ENCODE measurements at regions not wholly inside any gene's neighbourhood (a gene's known extent, or its start where the extent isn't known, plus 50 kb on each side); places are given as distances from the start of the nearest gene placed in this dataset.

DNA sequence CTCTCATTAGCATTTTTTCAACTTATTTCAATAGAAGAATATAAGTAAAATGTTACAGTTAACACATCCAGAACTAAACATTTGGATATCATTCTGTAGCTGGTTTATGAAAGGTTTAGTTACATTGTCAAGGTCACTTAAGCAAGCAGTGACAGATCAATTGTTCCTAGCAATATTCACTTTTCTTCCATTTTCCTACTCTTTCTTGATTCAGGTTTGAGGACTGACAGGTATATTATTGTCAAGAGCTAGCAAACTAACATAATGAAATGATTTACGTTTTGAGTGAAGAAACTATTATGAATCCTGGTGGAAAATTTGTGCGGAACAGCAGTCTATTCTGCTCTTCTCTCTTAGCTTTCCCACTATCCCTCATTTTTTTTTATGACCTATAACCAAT lies 220.4 kb upstream of the ADGRL4 start:
- no peak for ATAC-seq

DNA sequence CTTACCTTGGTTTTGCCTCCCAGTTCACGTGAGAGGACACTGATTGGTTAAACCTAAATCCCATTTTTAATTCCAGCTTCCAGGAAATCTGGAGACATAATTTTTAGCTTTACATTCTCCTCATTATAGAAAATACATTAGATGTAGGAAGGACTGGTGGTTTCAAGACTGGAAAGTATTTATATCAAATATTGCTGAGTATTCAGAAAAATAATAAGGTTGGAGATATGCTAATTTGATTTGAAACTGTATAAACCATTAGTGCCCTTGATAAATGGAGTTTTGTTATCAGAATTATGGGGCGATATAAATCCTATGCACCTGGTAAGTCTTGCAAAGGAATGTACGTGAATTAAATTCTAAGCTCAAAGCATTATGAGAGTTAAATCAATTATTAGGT lies 218.0 kb upstream of the ADGRL4 start:
- TF ChIP-seq POLR2A (IDR thresholded peaks at IDR 0.05) = no peak
- TF ChIP-seq, protein P1, sequence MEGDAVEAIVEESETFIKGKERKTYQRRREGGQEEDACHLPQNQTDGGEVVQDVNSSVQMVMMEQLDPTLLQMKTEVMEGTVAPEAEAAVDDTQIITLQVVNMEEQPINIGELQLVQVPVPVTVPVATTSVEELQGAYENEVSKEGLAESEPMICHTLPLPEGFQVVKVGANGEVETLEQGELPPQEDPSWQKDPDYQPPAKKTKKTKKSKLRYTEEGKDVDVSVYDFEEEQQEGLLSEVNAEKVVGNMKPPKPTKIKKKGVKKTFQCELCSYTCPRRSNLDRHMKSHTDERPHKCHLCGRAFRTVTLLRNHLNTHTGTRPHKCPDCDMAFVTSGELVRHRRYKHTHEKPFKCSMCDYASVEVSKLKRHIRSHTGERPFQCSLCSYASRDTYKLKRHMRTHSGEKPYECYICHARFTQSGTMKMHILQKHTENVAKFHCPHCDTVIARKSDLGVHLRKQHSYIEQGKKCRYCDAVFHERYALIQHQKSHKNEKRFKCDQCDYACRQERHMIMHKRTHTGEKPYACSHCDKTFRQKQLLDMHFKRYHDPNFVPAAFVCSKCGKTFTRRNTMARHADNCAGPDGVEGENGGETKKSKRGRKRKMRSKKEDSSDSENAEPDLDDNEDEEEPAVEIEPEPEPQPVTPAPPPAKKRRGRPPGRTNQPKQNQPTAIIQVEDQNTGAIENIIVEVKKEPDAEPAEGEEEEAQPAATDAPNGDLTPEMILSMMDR (IDR thresholded peaks at IDR 0.05) = no peak
- Histone ChIP-seq H3K4me1 (no peaks in the 10 kb centered on the region), H3K27ac (no peak overlapping the region), H3K4me3 (no peak overlapping the region), H3K9me3 (no peaks in the 10 kb centered on the region), H3K27me3 (no peaks in the 10 kb centered on the region), H3K36me3 (no peaks in the 10 kb centered on the region)
- ATAC-seq = no peak
- intact Hi-C loops (cut with DNase I) = no loop called here
- no peak for DNase-seq
- WGBS (ENCODE audit: insufficient coverage, low coverage, low lambda C conversion rate, missing lambda C conversion rate) = 53% methylated on average over 3 of the region's 3 CpGs

More for the DNA sequence above, 220.4 kb upstream of the ADGRL4 start:
- intact Hi-C loops (cut with DNase I) = no loop called here
- DNase-seq = no peak
- H3K36me3 ChIP-seq = no peaks in the 10 kb centered on the region
- no peak overlapping the region for H3K27ac ChIP-seq
- H3K4me3 ChIP-seq = no peak overlapping the region
- no peaks in the 10 kb centered on the region for H3K9me3 ChIP-seq
- 61% methylated on average over 2 of the region's 2 CpGs for WGBS (ENCODE audit: insufficient coverage, low coverage, low lambda C conversion rate, missing lambda C conversion rate)
- no peaks in the 10 kb centered on the region for H3K27me3 ChIP-seq
- H3K4me1 ChIP-seq = no peaks in the 10 kb centered on the region
- TF ChIP-seq, protein P1 (IDR thresholded peaks at IDR 0.05) = no peak
- TF ChIP-seq POLR2A (IDR thresholded peaks at IDR 0.05) = no peak

DNA sequence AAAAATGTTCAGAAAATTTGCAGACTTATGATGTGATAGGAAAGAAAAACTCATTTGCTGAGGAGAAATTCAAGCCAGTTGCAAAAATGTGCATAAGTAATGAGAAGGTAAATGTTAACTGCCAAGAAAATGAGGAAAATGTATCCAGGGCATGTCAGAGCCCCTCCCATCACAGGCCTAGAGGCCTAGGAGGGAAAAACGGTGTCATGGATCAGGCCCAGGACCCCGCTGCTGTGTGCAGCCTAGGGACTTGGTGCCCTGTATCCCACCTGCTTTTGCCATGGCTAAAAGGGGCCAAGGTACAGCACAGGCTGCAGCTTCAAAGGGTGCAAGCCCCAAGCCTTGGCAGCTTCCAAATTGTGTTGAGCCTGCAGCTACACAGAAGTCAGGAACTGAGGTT lies 214.0 kb upstream of the ADGRL4 start:
- no CpG with 5 or more reads among the region's 2 CpGs for WGBS (ENCODE audit: insufficient coverage, low coverage, low lambda C conversion rate, missing lambda C conversion rate)
- Histone ChIP-seq H3K9me3 (no peaks in the 10 kb centered on the region), H3K4me3 (no peak overlapping the region), H3K27me3 (no peaks in the 10 kb centered on the region), H3K4me1 (no peaks in the 10 kb centered on the region), H3K27ac (no peak overlapping the region), H3K36me3 (no peaks in the 10 kb centered on the region)
- peak in 1 of 3 donors; percentile 34 for DNase-seq
- no peak for ATAC-seq
- intact Hi-C loops (cut with DNase I) = no loop called here
- no peak for TF ChIP-seq POLR2A (IDR thresholded peaks at IDR 0.05)
- TF ChIP-seq, protein P1 (IDR thresholded peaks at IDR 0.05) = no peak

DNA sequence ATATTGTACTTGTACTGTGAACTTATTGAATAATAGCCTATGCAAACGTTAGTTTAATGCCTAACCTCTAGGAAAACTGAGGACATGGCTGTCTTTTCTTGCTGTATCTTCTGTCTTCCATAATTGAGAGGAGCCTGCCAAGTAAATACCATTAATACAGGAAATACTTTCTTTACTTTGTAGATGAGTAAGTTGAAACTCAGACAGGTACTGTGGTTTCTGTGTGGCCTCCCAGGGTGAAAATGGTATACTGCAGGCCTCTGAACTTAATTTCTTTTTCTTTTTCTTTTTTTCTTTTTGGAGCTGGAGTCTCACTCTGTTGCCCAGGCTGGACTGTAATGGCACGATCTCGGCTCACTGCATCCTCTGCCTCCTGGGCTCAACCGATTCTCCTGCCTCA lies 208.8 kb upstream of the ADGRL4 start:
- H3K27ac ChIP-seq = no peak overlapping the region
- WGBS (ENCODE audit: insufficient coverage, low coverage, low lambda C conversion rate, missing lambda C conversion rate) = 39% methylated on average over 1 of the region's 4 CpGs
- H3K27me3 ChIP-seq = no peaks in the 10 kb centered on the region
- intact Hi-C loops (cut with DNase I) = no loop called here
- ATAC-seq = no peak
- no peaks in the 10 kb centered on the region for H3K36me3 ChIP-seq
- TF ChIP-seq POLR2A (IDR thresholded peaks at IDR 0.05) = no peak
- TF ChIP-seq, protein P1 (IDR thresholded peaks at IDR 0.05) = no peak
- no peaks in the 10 kb centered on the region for H3K9me3 ChIP-seq
- no peak overlapping the region for H3K4me3 ChIP-seq
- no peaks in the 10 kb centered on the region for H3K4me1 ChIP-seq
- no peak for DNase-seq

DNA sequence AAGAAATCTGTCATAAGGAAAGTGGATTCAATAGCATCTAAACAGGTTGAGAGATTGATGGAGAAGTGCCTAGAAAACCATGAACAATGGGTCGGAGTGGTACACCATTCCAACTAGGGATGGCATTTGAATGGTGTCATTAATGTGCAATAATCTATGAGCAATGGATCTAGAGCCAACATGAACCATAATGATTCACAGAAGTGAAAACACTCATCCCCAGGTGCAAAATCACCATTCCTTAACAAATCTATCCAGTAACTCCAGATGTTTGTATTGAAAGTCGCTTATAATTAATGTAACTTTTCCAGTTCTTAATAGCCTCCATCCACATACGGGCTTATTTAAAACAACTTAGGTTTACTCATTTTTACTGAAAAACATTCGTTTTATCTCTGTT lies 201.3 kb upstream of the ADGRL4 start:
- H3K36me3 ChIP-seq = no peaks in the 10 kb centered on the region
- H3K27me3 ChIP-seq = no peaks in the 10 kb centered on the region
- 44% methylated on average over 4 of the region's 4 CpGs for WGBS (ENCODE audit: insufficient coverage, low coverage, low lambda C conversion rate, missing lambda C conversion rate)
- H3K4me3 ChIP-seq = no peak overlapping the region
- no peak for ATAC-seq
- intact Hi-C loops (cut with DNase I) = no loop called here
- no peak overlapping the region for H3K27ac ChIP-seq
- TF ChIP-seq POLR2A (IDR thresholded peaks at IDR 0.05) = no peak
- TF ChIP-seq, protein P1 (IDR thresholded peaks at IDR 0.05) = no peak
- no peaks in the 10 kb centered on the region for H3K9me3 ChIP-seq
- no peaks in the 10 kb centered on the region for H3K4me1 ChIP-seq
- DNase-seq = no peak

All from right lobe of liver (tissue), 6 donors.